ENCODE measurements at regions not wholly inside any gene's neighbourhood (a gene's known extent, or its start where the extent isn't known, plus 50 kb on each side); places are given as distances from the start of the nearest gene placed in this dataset.

DNA sequence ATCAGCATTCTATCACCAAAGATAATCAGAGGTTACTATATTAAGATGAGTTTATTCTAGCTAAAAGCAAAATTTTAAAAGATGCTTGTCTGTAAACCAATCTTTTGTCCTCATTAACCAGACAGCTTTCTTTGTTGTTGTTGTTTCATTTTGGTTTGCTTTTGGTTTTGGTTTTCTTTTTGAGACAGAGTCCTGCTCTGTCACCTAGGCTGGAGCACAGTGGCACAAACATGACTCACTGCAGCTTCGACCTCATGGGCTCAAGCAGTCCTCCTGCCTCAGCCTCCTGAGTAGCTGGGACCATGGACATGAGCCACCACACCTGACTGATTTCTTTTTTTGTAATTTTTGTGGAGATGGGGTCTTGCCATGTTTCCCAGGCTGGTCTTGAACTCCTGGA lies 102.9 kb downstream of the COX18 start:
- WGBS (ENCODE audit: insufficient coverage, low coverage, missing lambda C conversion rate) = 0% methylated on average over 1 of the region's 1 CpG
- H3K36me3 ChIP-seq (ENCODE audit: control insufficient read depth, insufficient read depth, low read length) = no peaks in the 10 kb centered on the region
- in situ Hi-C loops (cut with MboI) = no loop called here
- H3K79me2 ChIP-seq (ENCODE audit: control insufficient read depth, insufficient read depth, low read length) = no peaks in the 10 kb centered on the region
- TF ChIP-seq, protein P1, sequence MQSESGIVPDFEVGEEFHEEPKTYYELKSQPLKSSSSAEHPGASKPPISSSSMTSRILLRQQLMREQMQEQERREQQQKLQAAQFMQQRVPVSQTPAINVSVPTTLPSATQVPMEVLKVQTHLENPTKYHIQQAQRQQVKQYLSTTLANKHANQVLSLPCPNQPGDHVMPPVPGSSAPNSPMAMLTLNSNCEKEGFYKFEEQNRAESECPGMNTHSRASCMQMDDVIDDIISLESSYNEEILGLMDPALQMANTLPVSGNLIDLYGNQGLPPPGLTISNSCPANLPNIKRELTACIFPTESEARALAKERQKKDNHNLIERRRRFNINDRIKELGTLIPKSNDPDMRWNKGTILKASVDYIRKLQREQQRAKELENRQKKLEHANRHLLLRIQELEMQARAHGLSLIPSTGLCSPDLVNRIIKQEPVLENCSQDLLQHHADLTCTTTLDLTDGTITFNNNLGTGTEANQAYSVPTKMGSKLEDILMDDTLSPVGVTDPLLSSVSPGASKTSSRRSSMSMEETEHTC (IDR thresholded peaks at IDR 0.05) = no peak
- TF ChIP-seq RFX5 (IDR thresholded peaks at IDR 0.05; ENCODE audit: low read depth, low read length) (no peak), MYNN (IDR thresholded peaks at IDR 0.05) (no peak), MYNN (CRISPR knock-in tag; IDR thresholded peaks at IDR 0.05) (no peak), ZBTB17 (CRISPR knock-in tag; IDR thresholded peaks at IDR 0.05) (no peak), RUNX1 (IDR thresholded peaks at IDR 0.05; ENCODE audit: low read depth) (no peak), YBX1 (IDR thresholded peaks at IDR 0.05) (no peak)
- H3K4me2 ChIP-seq (ENCODE audit: insufficient read depth, low read length) = no peak overlapping the region
- H3K4me1 ChIP-seq (replicated peaks in 1 of 2; ENCODE audit: control insufficient read depth in 2 of 2, insufficient read depth in 2 of 2, low read length in 2 of 2) = no peaks in the 10 kb centered on the region; a peak in 1 of 5 replicates
- no peaks in the 10 kb centered on the region for H3K27me3 ChIP-seq (ENCODE audit: control insufficient read depth in 2 of 2, insufficient read depth in 2 of 2, low read length in 2 of 2)
- H3K9me3 ChIP-seq (replicated peaks; ENCODE audit: control insufficient read depth, insufficient read depth, low read depth, low read length) = no peaks in the 10 kb centered on the region
- no peak for ATAC-seq
- H2AFZ ChIP-seq (ENCODE audit: low read depth, low read length) = no peak overlapping the region
- H3K9ac ChIP-seq (ENCODE audit: insufficient read depth in 1 of 2, low read depth in 2 of 2, low read length in 2 of 2) = no peak overlapping the region
- POLR2A ChIA-PET = interaction anchor here (1.1 kb wide), 1 partner anchor 10 kb away, joined by 3 read pairs; no protein-coding TSS in a partner anchor
- no peak overlapping the region for H3K27ac ChIP-seq (ENCODE audit: extremely low read depth, low read depth, low read length)
- H4K20me1 ChIP-seq (replicated peaks; ENCODE audit: control insufficient read depth, insufficient read depth, low read length) = no peaks in the 10 kb centered on the region
- CTCF ChIA-PET (ENCODE audit: low intra/inter-chr PET ratio) = interaction anchor here (0.6 kb wide), 1 partner anchor 573 kb away, joined by 3 read pairs; no protein-coding TSS in a partner anchor
- intact Hi-C loops (cut with micrococcal nuclease) = no loop called here
- FAIRE-seq = no peak
- H3K4me3 ChIP-seq = no peak overlapping the region
- BruUV-seq (replicated peaks) = no TSS peak
- no peak for DNase-seq (ENCODE audit: extremely low read depth in 1 of 4, low spot score in 3 of 4)
- H3K9me1 ChIP-seq (ENCODE audit: control insufficient read depth, insufficient read depth, low read length) = no peaks in the 10 kb centered on the region

DNA sequence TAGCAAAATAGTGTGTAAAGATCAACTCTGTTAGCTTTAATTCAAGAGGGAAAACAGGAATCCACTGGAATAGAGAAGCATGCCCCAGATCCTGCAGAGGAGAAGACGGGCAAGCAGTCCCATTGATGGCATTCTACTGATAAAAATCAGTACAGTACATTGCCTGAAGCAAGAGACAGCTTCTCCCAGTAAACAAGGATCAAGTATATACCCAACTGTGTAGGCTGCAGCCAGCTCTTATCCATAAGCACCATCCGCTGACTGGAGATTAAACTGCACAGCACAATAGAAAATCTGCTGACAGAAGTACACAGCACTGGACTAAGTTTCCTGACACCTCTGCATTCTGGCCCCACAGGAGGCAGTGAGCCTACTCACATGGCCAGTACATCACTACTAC lies 110.1 kb downstream of the COX18 start:
- FAIRE-seq = no peak
- TF ChIP-seq, protein P2, sequence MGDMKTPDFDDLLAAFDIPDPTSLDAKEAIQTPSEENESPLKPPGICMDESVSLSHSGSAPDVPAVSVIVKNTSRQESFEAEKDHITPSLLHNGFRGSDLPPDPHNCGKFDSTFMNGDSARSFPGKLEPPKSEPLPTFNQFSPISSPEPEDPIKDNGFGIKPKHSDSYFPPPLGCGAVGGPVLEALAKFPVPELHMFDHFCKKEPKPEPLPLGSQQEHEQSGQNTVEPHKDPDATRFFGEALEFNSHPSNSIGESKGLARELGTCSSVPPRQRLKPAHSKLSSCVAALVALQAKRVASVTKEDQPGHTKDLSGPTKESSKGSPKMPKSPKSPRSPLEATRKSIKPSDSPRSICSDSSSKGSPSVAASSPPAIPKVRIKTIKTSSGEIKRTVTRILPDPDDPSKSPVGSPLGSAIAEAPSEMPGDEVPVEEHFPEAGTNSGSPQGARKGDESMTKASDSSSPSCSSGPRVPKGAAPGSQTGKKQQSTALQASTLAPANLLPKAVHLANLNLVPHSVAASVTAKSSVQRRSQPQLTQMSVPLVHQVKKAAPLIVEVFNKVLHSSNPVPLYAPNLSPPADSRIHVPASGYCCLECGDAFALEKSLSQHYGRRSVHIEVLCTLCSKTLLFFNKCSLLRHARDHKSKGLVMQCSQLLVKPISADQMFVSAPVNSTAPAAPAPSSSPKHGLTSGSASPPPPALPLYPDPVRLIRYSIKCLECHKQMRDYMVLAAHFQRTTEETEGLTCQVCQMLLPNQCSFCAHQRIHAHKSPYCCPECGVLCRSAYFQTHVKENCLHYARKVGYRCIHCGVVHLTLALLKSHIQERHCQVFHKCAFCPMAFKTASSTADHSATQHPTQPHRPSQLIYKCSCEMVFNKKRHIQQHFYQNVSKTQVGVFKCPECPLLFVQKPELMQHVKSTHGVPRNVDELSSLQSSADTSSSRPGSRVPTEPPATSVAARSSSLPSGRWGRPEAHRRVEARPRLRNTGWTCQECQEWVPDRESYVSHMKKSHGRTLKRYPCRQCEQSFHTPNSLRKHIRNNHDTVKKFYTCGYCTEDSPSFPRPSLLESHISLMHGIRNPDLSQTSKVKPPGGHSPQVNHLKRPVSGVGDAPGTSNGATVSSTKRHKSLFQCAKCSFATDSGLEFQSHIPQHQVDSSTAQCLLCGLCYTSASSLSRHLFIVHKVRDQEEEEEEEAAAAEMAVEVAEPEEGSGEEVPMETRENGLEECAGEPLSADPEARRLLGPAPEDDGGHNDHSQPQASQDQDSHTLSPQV (IDR thresholded peaks at IDR 0.05) = no peak
- TF ChIP-seq, protein P3, sequence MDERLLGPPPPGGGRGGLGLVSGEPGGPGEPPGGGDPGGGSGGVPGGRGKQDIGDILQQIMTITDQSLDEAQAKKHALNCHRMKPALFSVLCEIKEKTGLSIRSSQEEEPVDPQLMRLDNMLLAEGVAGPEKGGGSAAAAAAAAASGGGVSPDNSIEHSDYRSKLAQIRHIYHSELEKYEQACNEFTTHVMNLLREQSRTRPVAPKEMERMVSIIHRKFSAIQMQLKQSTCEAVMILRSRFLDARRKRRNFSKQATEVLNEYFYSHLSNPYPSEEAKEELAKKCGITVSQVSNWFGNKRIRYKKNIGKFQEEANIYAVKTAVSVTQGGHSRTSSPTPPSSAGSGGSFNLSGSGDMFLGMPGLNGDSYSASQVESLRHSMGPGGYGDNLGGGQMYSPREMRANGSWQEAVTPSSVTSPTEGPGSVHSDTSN (CRISPR knock-in tag; IDR thresholded peaks at IDR 0.05; ENCODE audit: low read depth) = no peak
- TF ChIP-seq, protein P3 (tag; conservative IDR thresholded peaks at IDR 0.05; ENCODE audit: low read depth) = no peak

More for the DNA sequence above, 110.1 kb downstream of the COX18 start:
- no peaks in the 10 kb centered on the region for H4K20me1 ChIP-seq (replicated peaks; ENCODE audit: control insufficient read depth, insufficient read depth, low read length)
- H3K27me3 ChIP-seq (ENCODE audit: control insufficient read depth in 2 of 2, insufficient read depth in 2 of 2, low read length in 2 of 2) = no peaks in the 10 kb centered on the region
- no peak overlapping the region for H3K4me3 ChIP-seq
- no peak overlapping the region for H3K9ac ChIP-seq (ENCODE audit: insufficient read depth in 1 of 2, low read depth in 2 of 2, low read length in 2 of 2)
- no peaks in the 10 kb centered on the region for H3K9me3 ChIP-seq (replicated peaks; ENCODE audit: control insufficient read depth, insufficient read depth, low read depth, low read length)
- in situ Hi-C loops (cut with MboI) = no loop called here
- ChIA-PET POLR2A (no interaction called here), CTCF (ENCODE audit: low intra/inter-chr PET ratio) (no interaction called here)
- no peak overlapping the region for H3K4me2 ChIP-seq (ENCODE audit: insufficient read depth, low read length)
- H3K9me1 ChIP-seq (ENCODE audit: control insufficient read depth, insufficient read depth, low read length) = no peaks in the 10 kb centered on the region
- ATAC-seq (no peak), DNase-seq (ENCODE audit: extremely low read depth in 1 of 4, low spot score in 3 of 4) (no peak)
- no peaks in the 10 kb centered on the region for H3K4me1 ChIP-seq (replicated peaks in 1 of 2; ENCODE audit: control insufficient read depth in 2 of 2, insufficient read depth in 2 of 2, low read length in 2 of 2)
- H2AFZ ChIP-seq (ENCODE audit: low read depth, low read length) = no peak overlapping the region
- H3K36me3 ChIP-seq (ENCODE audit: control insufficient read depth, insufficient read depth, low read length) = no peaks in the 10 kb centered on the region
- no peaks in the 10 kb centered on the region for H3K79me2 ChIP-seq (ENCODE audit: control insufficient read depth, insufficient read depth, low read length)
- intact Hi-C loops (cut with micrococcal nuclease) = no loop called here
- no TSS peak for BruUV-seq (replicated peaks)
- H3K27ac ChIP-seq (ENCODE audit: extremely low read depth, low read depth, low read length) = no peak overlapping the region
- 3% methylated on average over 2 of the region's 2 CpGs for WGBS (ENCODE audit: insufficient coverage, low coverage, missing lambda C conversion rate)
